ENCODE measurements at regions not wholly inside any gene's neighbourhood (a gene's known extent, or its start where the extent isn't known, plus 50 kb on each side); places are given as distances from the start of the nearest gene placed in this dataset.

DNA sequence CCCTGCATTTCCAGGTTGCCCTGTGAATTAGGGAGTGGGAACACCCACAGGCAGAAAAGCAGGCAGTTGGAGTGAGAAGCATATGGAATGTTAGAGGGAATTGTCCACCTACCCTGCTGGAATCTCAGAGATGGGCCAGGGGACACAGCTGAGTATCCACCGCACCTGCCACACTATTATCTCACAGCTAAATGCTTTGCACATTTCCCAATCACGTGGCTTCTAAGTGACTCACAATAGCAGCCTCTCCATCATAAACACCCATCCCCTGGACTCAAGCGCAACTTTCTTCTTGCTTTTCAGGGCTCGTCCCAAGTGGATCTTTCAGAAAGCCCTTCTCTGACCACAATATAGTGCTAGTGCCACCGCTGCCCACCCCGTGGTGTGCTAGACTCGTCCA, 389.0 kb upstream of the LMCD1 start:
- WGBS, 2 experiments (ENCODE audit: extremely low coverage in 2 of 2, insufficient read length in 1 of 2): 69% methylated on average over 3 of the region's 7 CpGs; no CpG with 5 or more reads in 1 of the 2 experiments
- H4K5ac ChIP-seq (ENCODE audit: low read depth, low read length): no peak overlapping the region
- H3K4ac ChIP-seq (ENCODE audit: low read depth, low read length): no peak overlapping the region
- H3K14ac ChIP-seq (replicated peaks; ENCODE audit: low read depth, low read length): no peak overlapping the region
- in situ Hi-C loops (cut with MboI; ENCODE audit: low sequenced_read_pairs) (no loop called here), dilution Hi-C loops (cut with HindIII; ENCODE audit: low sequenced_read_pairs, unreplicated experiment) (no loop called here), intact Hi-C loops (cut with micrococcal nuclease) (no loop called here)
- H3K27ac ChIP-seq (ENCODE audit: insufficient read depth, low read length): no peak overlapping the region
- CTCF ChIA-PET: no interaction called here
- no peak overlapping the region for H3K4me2 ChIP-seq (ENCODE audit: low read depth, low read length)
- DNase-seq (no peak), ATAC-seq (ENCODE audit: low read depth) (no peak)
- no peak overlapping the region for H4K91ac ChIP-seq (ENCODE audit: insufficient read depth, low read depth, low read length)
- TF ChIP-seq MXI1 (IDR thresholded peaks at IDR 0.05; ENCODE audit: borderline replicate concordance, low read depth, low read length): no peak
- TF ChIP-seq FOS (IDR thresholded peaks at IDR 0.05; ENCODE audit: low read depth, low read length): no peak
- TF ChIP-seq, protein P1, sequence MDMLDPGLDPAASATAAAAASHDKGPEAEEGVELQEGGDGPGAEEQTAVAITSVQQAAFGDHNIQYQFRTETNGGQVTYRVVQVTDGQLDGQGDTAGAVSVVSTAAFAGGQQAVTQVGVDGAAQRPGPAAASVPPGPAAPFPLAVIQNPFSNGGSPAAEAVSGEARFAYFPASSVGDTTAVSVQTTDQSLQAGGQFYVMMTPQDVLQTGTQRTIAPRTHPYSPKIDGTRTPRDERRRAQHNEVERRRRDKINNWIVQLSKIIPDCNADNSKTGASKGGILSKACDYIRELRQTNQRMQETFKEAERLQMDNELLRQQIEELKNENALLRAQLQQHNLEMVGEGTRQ (IDR thresholded peaks at IDR 0.05; ENCODE audit: low read depth, low read length): no peak
- no peak for TF ChIP-seq BHLHE40 (IDR thresholded peaks at IDR 0.05; ENCODE audit: low read depth, low read length)
- TF ChIP-seq CHD1 (IDR thresholded peaks at IDR 0.05; ENCODE audit: low read depth, low read length): no peak
- TF ChIP-seq, protein P2, sequence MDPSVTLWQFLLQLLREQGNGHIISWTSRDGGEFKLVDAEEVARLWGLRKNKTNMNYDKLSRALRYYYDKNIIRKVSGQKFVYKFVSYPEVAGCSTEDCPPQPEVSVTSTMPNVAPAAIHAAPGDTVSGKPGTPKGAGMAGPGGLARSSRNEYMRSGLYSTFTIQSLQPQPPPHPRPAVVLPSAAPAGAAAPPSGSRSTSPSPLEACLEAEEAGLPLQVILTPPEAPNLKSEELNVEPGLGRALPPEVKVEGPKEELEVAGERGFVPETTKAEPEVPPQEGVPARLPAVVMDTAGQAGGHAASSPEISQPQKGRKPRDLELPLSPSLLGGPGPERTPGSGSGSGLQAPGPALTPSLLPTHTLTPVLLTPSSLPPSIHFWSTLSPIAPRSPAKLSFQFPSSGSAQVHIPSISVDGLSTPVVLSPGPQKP (IDR thresholded peaks at IDR 0.05; ENCODE audit: borderline replicate concordance, low read depth, low read length): no peak
- no peak for TF ChIP-seq CEBPB (IDR thresholded peaks at IDR 0.05; ENCODE audit: low read depth, low read length)
- H3K79me1 ChIP-seq (ENCODE audit: low read depth in 1 of 2, low read length in 2 of 2): no peaks in the 10 kb centered on the region
- no peak overlapping the region for H4K8ac ChIP-seq (ENCODE audit: low read depth in 2 of 2, low read length in 2 of 2)
- H2AK5ac ChIP-seq (ENCODE audit: low read depth, low read length): no peak overlapping the region
- H3K36me3 ChIP-seq (ENCODE audit: control insufficient read depth, insufficient read depth, low read length): no peaks in the 10 kb centered on the region
- H2BK120ac ChIP-seq (ENCODE audit: low read depth, low read length): no peak overlapping the region
- no peak overlapping the region for H2AK9ac ChIP-seq (replicated peaks; ENCODE audit: low read depth, low read length, poor library complexity)
- H3K9ac ChIP-seq (ENCODE audit: low read depth, low read length): no peak overlapping the region
- no peaks in the 10 kb centered on the region for H4K20me1 ChIP-seq (ENCODE audit: insufficient read depth, low read length)
- H3K9me1 ChIP-seq (ENCODE audit: insufficient read depth, low read length): no peaks in the 10 kb centered on the region
- POLR2A ChIA-PET (ENCODE audit: unreplicated experiment): no interaction called here
- peaks cover under 1% of the 10 kb centered on the region for H3K9me3 ChIP-seq (ENCODE audit: control insufficient read depth, insufficient read depth, low read length)
- no peaks in the 10 kb centered on the region for H3K27me3 ChIP-seq (ENCODE audit: control insufficient read depth, insufficient read depth, low read length)
- H3K4me1 ChIP-seq (ENCODE audit: control insufficient read depth, insufficient read depth, low read length): no peaks in the 10 kb centered on the region
- H2BK15ac ChIP-seq (ENCODE audit: low read depth, low read length): no peak overlapping the region
- no peak overlapping the region for H3K56ac ChIP-seq (ENCODE audit: extremely low read depth, insufficient read depth, low read length)
- H3K4me3 ChIP-seq (ENCODE audit: insufficient read depth, low read depth, low read length): no peak overlapping the region
- BruUV-seq (replicated peaks): no TSS peak
- no peak overlapping the region for H2AFZ ChIP-seq (replicated peaks; ENCODE audit: low read length, poor library complexity)
- H3K18ac ChIP-seq (ENCODE audit: low read depth, low read length): no peak overlapping the region
- no peak overlapping the region for H2BK5ac ChIP-seq (ENCODE audit: low read depth, low read length, poor library complexity, severe bottlenecking)
- H3K23ac ChIP-seq (ENCODE audit: low read depth, low read length): no peak overlapping the region
- no peak overlapping the region for H2BK20ac ChIP-seq (ENCODE audit: low read depth, low read length)

Measured in IMR-90 (cell line).